ENCODE measurements at regions not wholly inside any gene's neighbourhood (a gene's known extent, or its start where the extent isn't known, plus 50 kb on each side); places are given as distances from the start of the nearest gene placed in this dataset.

- CTCF ChIA-PET, result no interaction called here
- no peak overlapping the region for H3K27ac ChIP-seq (ENCODE audit: low read length)
- no peaks in the 10 kb centered on the region; the same call in none of the 2 replicates for H3K27me3 ChIP-seq (ENCODE audit: control insufficient read depth, insufficient read depth, low read length)
- H3K36me3 ChIP-seq (ENCODE audit: control insufficient read depth, insufficient read depth, low read length), result no peaks in the 10 kb centered on the region
- in situ Hi-C loops (cut with HindIII; ENCODE audit: low pct_unique_long_range_greater_than_20kb, low sequenced_read_pairs) (no loop called here), intact Hi-C loops (cut with micrococcal nuclease; ENCODE audit: unreplicated experiment) (no loop called here)
- H3K4me1 ChIP-seq (ENCODE audit: control insufficient read depth, insufficient read depth, low read length), result no peaks in the 10 kb centered on the region
- no peak for DNase-seq (ENCODE audit: low read depth, low spot score)
- H3K4me3 ChIP-seq (ENCODE audit: low read depth in 2 of 2, low read length in 2 of 2), result no peak overlapping the region
- ATAC-seq, result no peak; the same call in 1 of the 2 replicates
- TF ChIP-seq REST (IDR thresholded peaks at IDR 0.05; ENCODE audit: insufficient read depth in 1 of 2, low read depth in 2 of 2, low read length in 1 of 2) (no peak), SIN3A (IDR thresholded peaks at IDR 0.05; ENCODE audit: borderline replicate concordance, insufficient read depth, low read depth, low read length) (no peak), POLR2AphosphoS5 (IDR thresholded peaks at IDR 0.05; ENCODE audit: low read depth, low read length) (no peak), TCF7L2 (IDR thresholded peaks at IDR 0.05; ENCODE audit: low read depth, low read length) (no peak), CTCF (IDR thresholded peaks at IDR 0.05) (no peak)
- POLR2A ChIA-PET, result no interaction called here
- BruUV-seq (replicated peaks), result no TSS peak
- 0 out of 2 replicates have a peak, but pooled peaks cover 2% of the 10 kb centered on the region for H3K9me3 ChIP-seq (ENCODE audit: control insufficient read depth, insufficient read depth, low read depth, low read length)
Measured at GRCh38 chr7:156516791-156517378, 123.7 kb upstream of the RNF32 start.

- BruUV-seq (replicated peaks), result no TSS peak
- Histone ChIP-seq H3K4me1 (ENCODE audit: control insufficient read depth, insufficient read depth, low read length) (no peaks in the 10 kb centered on the region), H3K27me3 (ENCODE audit: control insufficient read depth, insufficient read depth, low read length) (no peaks in the 10 kb centered on the region; the same call in 1 of the 2 replicates), H3K36me3 (ENCODE audit: control insufficient read depth, insufficient read depth, low read length) (no peaks in the 10 kb centered on the region), H3K4me3 (ENCODE audit: low read depth in 2 of 2, low read length in 2 of 2) (no peak overlapping the region), H3K9me3 (ENCODE audit: control insufficient read depth, insufficient read depth, low read depth, low read length) (peaks cover 4% of the 10 kb centered on the region; the same call in 1 of the 2 replicates), H3K27ac (ENCODE audit: low read length) (no peak overlapping the region)
- TF ChIP-seq POLR2AphosphoS5 (IDR thresholded peaks at IDR 0.05; ENCODE audit: low read depth, low read length), result no peak
- no peak for TF ChIP-seq REST (IDR thresholded peaks at IDR 0.05; ENCODE audit: insufficient read depth in 1 of 2, low read depth in 2 of 2, low read length in 1 of 2)
- no peak for TF ChIP-seq TCF7L2 (IDR thresholded peaks at IDR 0.05; ENCODE audit: low read depth, low read length)
- no peak for TF ChIP-seq CTCF (IDR thresholded peaks at IDR 0.05)
- no peak for TF ChIP-seq SIN3A (IDR thresholded peaks at IDR 0.05; ENCODE audit: borderline replicate concordance, insufficient read depth, low read depth, low read length)
- intact Hi-C loops (cut with micrococcal nuclease; ENCODE audit: unreplicated experiment), result no loop called here
- DNase-seq (ENCODE audit: low read depth, low spot score), result no peak
- CTCF ChIA-PET, result no interaction called here
- POLR2A ChIA-PET, result no interaction called here
- no peak for ATAC-seq
- in situ Hi-C loops (cut with HindIII; ENCODE audit: low pct_unique_long_range_greater_than_20kb, low sequenced_read_pairs), result no loop called here
Measured at GRCh38 chr7:156515911-156516790, 124.4 kb upstream of the RNF32 start.

All from Panc1 (cell line).